SK-N-SH (cell line): ENCODE measurements at regions not wholly inside any gene's neighbourhood (a gene's known extent, or its start where the extent isn't known, plus 50 kb on each side); places are given as distances from the start of the nearest gene placed in this dataset.

Source experiments
- CTCF ChIP-seq: fragments of 200-600 bp; sonication (generic); IDR thresholded peaks from 2 replicates; pipeline ENCODE4 v1.6.1; 2017; ENCODE audit warnings: antibody characterized with exemption, mild to moderate bottlenecking, moderate library complexity
- FOXM1 ChIP-seq: IDR thresholded peaks from 2 replicates; pipeline ENCODE4 v1.4.0; 2012; ENCODE audit warnings: low read depth, mild to moderate bottlenecking
- POLR2AphosphoS5 ChIP-seq: IDR thresholded peaks from 2 replicates; pipeline ENCODE4 v1.6.1; 2012; ENCODE audit warnings: low read depth, low read length
- REST ChIP-seq: IDR thresholded peaks from 2 replicates; pipeline ENCODE4 v1.6.1; 2012; ENCODE audit warnings: mild to moderate bottlenecking, low read depth, low read length, moderate library complexity
- RFX5 ChIP-seq: IDR thresholded peaks from 2 replicates; pipeline ENCODE4 v1.6.1; 2012; ENCODE audit warnings: mild to moderate bottlenecking, improper control_type of control experiment, low read length
- SIN3A ChIP-seq: IDR thresholded peaks from 2 replicates; pipeline ENCODE4 v1.6.1; 2012; ENCODE audit warnings: low read depth, mild to moderate bottlenecking, low read length, moderate library complexity, borderline replicate concordance

GRCh38 chr3:177554895-177555759, 357.8 kb upstream of the TBL1XR1 start:
- no peak for TF ChIP-seq SIN3A
- no peak for TF ChIP-seq FOXM1
- TF ChIP-seq RFX5, result no peak
- TF ChIP-seq CTCF, result no peak
- TF ChIP-seq POLR2AphosphoS5, result no peak
- TF ChIP-seq REST, result no peak
